ENCODE measurements at regions not wholly inside any gene's neighbourhood (a gene's known extent, or its start where the extent isn't known, plus 50 kb on each side); places are given as distances from the start of the nearest gene placed in this dataset.

DNA sequence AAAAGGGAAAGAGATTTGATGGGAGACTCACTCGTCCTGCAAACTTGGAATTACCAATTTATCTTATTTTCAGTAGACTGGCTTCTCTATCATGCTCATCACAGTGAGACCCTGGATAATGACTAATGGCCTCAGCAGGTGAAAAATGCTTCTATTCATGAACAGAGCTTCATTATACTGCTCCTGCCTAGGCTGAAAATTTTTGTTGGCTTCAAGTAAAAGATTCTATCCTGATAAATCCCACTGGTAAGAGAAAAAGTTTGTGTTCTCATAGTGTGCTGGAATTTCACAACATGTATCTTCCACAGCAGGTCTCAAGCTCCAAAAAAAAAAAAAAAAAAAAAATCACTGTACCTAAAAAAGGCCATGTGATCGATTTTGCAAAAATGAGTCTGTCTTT, 329.3 kb upstream of the FZD8 start:
- CTCF ChIA-PET (ENCODE audit: partially characterized antibody), result interaction anchor here (0.6 to 0.7 kb wide), 2 partner anchors 12 to 189 kb away, joined by 3 read pairs; no protein-coding TSS in a partner anchor
- no peak overlapping the region for H4K5ac ChIP-seq (ENCODE audit: insufficient read length, low read depth, low read length)
- POLR2A ChIA-PET (ENCODE audit: partially characterized antibody), result interaction anchor here (0.6 kb wide), 1 partner anchor 227 kb away, joined by 4 read pairs; no protein-coding TSS in a partner anchor
- H3K14ac ChIP-seq (ENCODE audit: insufficient read length), result no peak overlapping the region
- no peak overlapping the region for H2BK20ac ChIP-seq (ENCODE audit: low read length)
- DNase-seq (ENCODE audit: low read depth in 1 of 2, low spot score in 2 of 2) (no peak), FAIRE-seq (no peak)
- H2AK5ac ChIP-seq (ENCODE audit: low read depth, low read length), result no peak overlapping the region
- no peak overlapping the region for H2AFZ ChIP-seq (ENCODE audit: low read length)
- no peak overlapping the region for H4K91ac ChIP-seq (replicated peaks; ENCODE audit: insufficient read length, low read length)
- H2BK15ac ChIP-seq (ENCODE audit: low read length), result no peak overlapping the region
- H3K27me3 ChIP-seq (replicated peaks in 1 of 4; ENCODE audit: control insufficient read depth in 3 of 4, extremely low read depth in 1 of 4, insufficient read depth in 3 of 4, low read length in 3 of 4), result peaks cover 43 to 67% (median 52%) of the 10 kb centered on the region in 4 experiments
- no peaks in the 10 kb centered on the region for H3K36me3 ChIP-seq (ENCODE audit: control insufficient read depth in 2 of 4, insufficient read depth in 4 of 4, low read length in 3 of 4)
- H3K4me3 ChIP-seq (ENCODE audit: extremely low read depth in 1 of 4, insufficient read depth in 2 of 4, low read depth in 3 of 4, low read length in 4 of 4), result no peak overlapping the region
- H4K8ac ChIP-seq (ENCODE audit: extremely low read depth, insufficient read depth, low read length), result no peak overlapping the region
- peaks cover 2 to 6% of the 10 kb centered on the region in 2 experiments for H4K20me1 ChIP-seq (replicated peaks in 1 of 2; ENCODE audit: control insufficient read depth in 1 of 2, insufficient read depth in 2 of 2, low read length in 2 of 2)
- no peak overlapping the region for H3K56ac ChIP-seq (replicated peaks; ENCODE audit: insufficient read length, low read depth, low read length)
- H3K18ac ChIP-seq (ENCODE audit: extremely low read depth, low read length), result no peak overlapping the region
- WGBS, 2 experiments (ENCODE audit: extremely low coverage in 1 of 2, insufficient coverage in 1 of 2, insufficient read length in 1 of 2, insufficient replicate concordance in 2 of 2, low coverage in 1 of 2, low lambda C conversion rate in 2 of 2, missing lambda C conversion rate in 1 of 2), result 75% methylated on average over 2 of the region's 2 CpGs; no CpG with 5 or more reads in 1 of the 2 experiments
- H3K9ac ChIP-seq (replicated peaks in 1 of 4; ENCODE audit: extremely low read depth in 1 of 4, low read depth in 3 of 4, low read length in 3 of 4), result no peak overlapping the region
- H3K4me1 ChIP-seq (replicated peaks in 1 of 4; ENCODE audit: control insufficient read depth in 3 of 4, insufficient read depth in 4 of 4, low read length in 3 of 4), result peaks cover 0 to 4% (median 3%) of the 10 kb centered on the region in 4 experiments; a peak in 3 of 7 replicates
- H3K23me2 ChIP-seq (ENCODE audit: low read depth, low read length), result no peaks in the 10 kb centered on the region
- no peak overlapping the region for H2BK12ac ChIP-seq (ENCODE audit: low read depth, low read length)
- H3K9me3 ChIP-seq (ENCODE audit: insufficient read depth in 2 of 2, low read depth in 1 of 2, low read length in 1 of 2), result no peaks in the 10 kb centered on the region
- H3K4ac ChIP-seq (replicated peaks; ENCODE audit: insufficient read length, low read depth, low read length), result no peak overlapping the region
- no peaks in the 10 kb centered on the region for H3K79me2 ChIP-seq (ENCODE audit: control insufficient read depth in 1 of 2, insufficient read depth in 2 of 2, low read length in 2 of 2)
- H2BK5ac ChIP-seq (ENCODE audit: low read depth, low read length), result no peak overlapping the region
- no peak overlapping the region for H3K23ac ChIP-seq (ENCODE audit: insufficient read length)
- no peak overlapping the region for H3K4me2 ChIP-seq (ENCODE audit: insufficient read depth in 1 of 2, low read depth in 2 of 2, low read length in 2 of 2)
- no peaks in the 10 kb centered on the region for H3K79me1 ChIP-seq (ENCODE audit: low read depth, low read length)
- no peak for TF ChIP-seq RAD21 (IDR thresholded peaks at IDR 0.05 in 1 of 2, conservative IDR thresholded peaks at IDR 0.05 in 1 of 2; ENCODE audit: low read depth in 2 of 2, low read length in 2 of 2)
- no peak for TF ChIP-seq BRCA1 (IDR thresholded peaks at IDR 0.05; ENCODE audit: low read depth, low read length)
- TF ChIP-seq HDAC6 (IDR thresholded peaks at IDR 0.05; ENCODE audit: low read depth, low read length), result no peak
- TF ChIP-seq, protein P1, sequence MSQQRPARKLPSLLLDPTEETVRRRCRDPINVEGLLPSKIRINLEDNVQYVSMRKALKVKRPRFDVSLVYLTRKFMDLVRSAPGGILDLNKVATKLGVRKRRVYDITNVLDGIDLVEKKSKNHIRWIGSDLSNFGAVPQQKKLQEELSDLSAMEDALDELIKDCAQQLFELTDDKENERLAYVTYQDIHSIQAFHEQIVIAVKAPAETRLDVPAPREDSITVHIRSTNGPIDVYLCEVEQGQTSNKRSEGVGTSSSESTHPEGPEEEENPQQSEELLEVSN (IDR thresholded peaks at IDR 0.05), result no peak
- TF ChIP-seq FOSL1 (IDR thresholded peaks at IDR 0.05; ENCODE audit: insufficient read depth, low read depth, low read length), result no peak
- no peak for TF ChIP-seq NANOG (IDR thresholded peaks at IDR 0.05; ENCODE audit: insufficient read depth, low read depth, low read length, poor library complexity, severe bottlenecking)
- no peak for TF ChIP-seq RBBP5 (IDR thresholded peaks at IDR 0.05; ENCODE audit: borderline replicate concordance, low read depth, low read length)
- TF ChIP-seq, protein P2, sequence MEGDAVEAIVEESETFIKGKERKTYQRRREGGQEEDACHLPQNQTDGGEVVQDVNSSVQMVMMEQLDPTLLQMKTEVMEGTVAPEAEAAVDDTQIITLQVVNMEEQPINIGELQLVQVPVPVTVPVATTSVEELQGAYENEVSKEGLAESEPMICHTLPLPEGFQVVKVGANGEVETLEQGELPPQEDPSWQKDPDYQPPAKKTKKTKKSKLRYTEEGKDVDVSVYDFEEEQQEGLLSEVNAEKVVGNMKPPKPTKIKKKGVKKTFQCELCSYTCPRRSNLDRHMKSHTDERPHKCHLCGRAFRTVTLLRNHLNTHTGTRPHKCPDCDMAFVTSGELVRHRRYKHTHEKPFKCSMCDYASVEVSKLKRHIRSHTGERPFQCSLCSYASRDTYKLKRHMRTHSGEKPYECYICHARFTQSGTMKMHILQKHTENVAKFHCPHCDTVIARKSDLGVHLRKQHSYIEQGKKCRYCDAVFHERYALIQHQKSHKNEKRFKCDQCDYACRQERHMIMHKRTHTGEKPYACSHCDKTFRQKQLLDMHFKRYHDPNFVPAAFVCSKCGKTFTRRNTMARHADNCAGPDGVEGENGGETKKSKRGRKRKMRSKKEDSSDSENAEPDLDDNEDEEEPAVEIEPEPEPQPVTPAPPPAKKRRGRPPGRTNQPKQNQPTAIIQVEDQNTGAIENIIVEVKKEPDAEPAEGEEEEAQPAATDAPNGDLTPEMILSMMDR (IDR thresholded peaks at IDR 0.05; ENCODE audit: control extremely low read depth in 1 of 3, insufficient read depth in 1 of 3, low read depth in 1 of 3, low read length in 3 of 3), result no peak
- TF ChIP-seq RXRA (IDR thresholded peaks at IDR 0.05; ENCODE audit: insufficient read depth, low read depth, low read length), result no peak
- H2BK120ac ChIP-seq (replicated peaks; ENCODE audit: low read depth, low read length), result no peak overlapping the region
- H3K27ac ChIP-seq (ENCODE audit: low read depth, low read length), result no peak overlapping the region
